Epithelial cell of esophagus (primary cell): ENCODE measurements at regions not wholly inside any gene's neighbourhood (a gene's known extent, or its start where the extent isn't known, plus 50 kb on each side); places are given as distances from the start of the nearest gene placed in this dataset.

ENCODE experiments used
- DNase-seq: peaks from one replicate; pipeline ENCODE4 v3.0.0; 2010; ENCODE audit warnings: low read depth
- H3K4me3 ChIP-seq: 2 replicates; pipeline ENCODE4 v1.5.1; 2011; ENCODE audit warnings: mild to moderate bottlenecking, low read length, control low read depth
- TF ChIP-seq, protein P1 (sequence below): IDR thresholded peaks from 2 replicates; pipeline ENCODE4 v1.5.1; 2011; ENCODE audit warnings: low read depth, mild to moderate bottlenecking, low read length, control low read depth, inconsistent platforms; ENCODE audit not compliant: insufficient read depth; ENCODE audit errors: missing control alignments

DNA sequence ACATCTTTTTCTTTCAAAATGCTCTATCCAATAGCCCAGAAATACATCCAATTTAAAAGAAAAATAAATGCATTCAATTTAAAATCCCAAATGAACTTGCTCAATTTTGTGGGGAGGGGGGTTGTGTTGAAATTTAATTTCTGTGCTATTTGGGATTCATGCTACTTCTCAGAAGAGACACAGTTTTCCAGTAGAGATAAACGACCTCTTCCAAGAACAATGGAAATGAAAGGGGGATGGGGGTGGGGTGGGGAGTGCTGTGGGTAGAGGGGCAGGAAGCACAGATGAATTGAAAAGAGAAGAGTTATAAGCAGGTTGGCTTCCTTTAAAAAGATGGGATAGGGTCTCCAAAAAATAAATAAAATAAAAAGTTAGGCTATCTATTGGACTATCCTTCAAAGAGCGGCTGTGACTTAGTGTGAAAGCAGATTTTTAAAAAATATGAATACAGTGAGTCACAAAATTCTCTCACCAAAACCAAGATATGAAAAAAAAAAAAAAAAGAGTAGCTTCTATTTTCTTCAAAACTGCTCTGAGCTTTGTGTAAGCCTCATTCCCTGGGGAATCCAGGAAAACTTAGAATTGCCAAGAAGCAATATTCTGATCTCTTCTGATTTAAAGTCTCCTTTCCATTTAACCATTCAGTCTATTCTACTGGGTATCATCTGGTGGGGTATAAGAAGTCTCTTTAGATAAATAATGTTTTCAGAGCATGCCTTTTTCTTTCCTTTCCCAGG is 324.3 kb downstream of the PTTG2 start:
- no peak for DNase-seq
- H3K4me3 ChIP-seq: no peak overlapping the region
- TF ChIP-seq, protein P1, sequence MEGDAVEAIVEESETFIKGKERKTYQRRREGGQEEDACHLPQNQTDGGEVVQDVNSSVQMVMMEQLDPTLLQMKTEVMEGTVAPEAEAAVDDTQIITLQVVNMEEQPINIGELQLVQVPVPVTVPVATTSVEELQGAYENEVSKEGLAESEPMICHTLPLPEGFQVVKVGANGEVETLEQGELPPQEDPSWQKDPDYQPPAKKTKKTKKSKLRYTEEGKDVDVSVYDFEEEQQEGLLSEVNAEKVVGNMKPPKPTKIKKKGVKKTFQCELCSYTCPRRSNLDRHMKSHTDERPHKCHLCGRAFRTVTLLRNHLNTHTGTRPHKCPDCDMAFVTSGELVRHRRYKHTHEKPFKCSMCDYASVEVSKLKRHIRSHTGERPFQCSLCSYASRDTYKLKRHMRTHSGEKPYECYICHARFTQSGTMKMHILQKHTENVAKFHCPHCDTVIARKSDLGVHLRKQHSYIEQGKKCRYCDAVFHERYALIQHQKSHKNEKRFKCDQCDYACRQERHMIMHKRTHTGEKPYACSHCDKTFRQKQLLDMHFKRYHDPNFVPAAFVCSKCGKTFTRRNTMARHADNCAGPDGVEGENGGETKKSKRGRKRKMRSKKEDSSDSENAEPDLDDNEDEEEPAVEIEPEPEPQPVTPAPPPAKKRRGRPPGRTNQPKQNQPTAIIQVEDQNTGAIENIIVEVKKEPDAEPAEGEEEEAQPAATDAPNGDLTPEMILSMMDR: no peak

DNA sequence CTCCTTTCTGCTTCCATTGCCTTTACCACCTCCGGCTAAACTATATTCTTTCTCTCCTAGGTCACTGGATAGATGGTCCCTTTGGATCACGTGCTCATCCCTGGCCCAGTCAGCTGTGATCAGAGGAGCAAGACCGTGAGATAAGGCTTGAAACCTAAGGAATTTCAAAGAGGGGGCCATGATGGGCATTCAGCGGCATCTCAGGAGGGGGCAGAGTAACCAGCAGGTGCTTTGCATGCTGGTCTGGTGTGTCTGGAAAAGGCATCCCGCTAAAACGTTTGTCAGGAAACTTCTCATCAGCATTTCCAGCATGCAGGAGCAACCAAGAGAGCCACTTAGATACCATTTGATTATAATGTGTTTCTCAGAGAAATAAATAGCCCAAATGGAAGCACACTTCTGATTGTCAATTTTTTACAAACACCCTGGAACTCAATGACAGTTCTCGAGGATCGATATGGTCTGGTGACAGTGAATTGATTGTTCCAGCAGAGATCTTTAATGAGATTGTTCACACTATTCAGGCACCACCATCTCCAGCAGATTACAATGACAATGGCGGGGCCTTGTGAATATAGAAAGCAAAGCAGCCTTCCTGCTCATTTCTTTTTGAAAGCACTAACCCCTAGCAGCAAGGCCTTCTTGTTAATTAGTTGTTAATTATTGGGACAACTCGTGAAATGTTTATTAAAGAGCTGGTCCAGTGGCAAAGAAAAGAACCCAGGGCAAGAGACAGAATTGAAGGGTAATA is 327.1 kb downstream of the PTTG2 start:
- no peak overlapping the region for H3K4me3 ChIP-seq
- TF ChIP-seq, protein P1: no peak
- DNase-seq: no peak

DNA sequence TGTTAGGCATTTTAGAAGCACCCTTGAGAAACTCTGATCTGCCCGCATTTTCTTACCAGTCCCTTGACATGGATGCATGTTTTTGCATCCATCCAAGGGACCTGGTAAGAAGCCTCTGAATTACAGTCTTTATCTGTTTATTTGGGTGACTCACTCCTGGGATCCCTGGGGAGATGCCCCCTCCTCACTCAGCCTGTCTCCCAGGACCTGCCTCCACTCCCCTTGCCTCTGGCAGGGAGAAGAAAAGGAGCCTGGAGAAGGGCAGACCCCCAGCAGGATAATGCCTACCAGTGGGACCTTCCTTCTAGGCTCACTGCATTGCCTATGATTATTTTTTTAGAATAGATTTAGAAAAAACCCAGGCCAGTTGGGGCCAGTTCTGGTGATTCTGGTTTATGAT is 329.4 kb downstream of the PTTG2 start:
- H3K4me3 ChIP-seq: no peak overlapping the region
- no peak for DNase-seq
- TF ChIP-seq, protein P1: no peak

DNA sequence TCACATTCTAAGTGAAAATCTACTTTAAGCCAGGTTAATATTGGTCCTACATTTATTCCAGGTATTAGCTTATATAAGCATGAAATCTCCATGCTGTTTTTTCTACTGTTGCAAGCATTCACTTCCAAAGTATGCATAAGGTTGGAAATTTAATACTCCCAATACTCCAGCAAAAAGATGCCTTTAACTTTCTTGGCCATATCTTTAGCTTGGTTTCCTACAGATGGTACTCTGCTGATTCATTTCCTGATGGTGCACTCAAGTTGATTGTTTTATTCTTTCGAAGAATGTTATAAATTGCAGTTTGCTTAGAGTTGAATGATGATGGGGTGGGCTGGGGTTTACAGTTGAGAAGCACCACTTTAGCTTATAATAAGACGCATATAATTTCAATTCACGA is 330.2 kb downstream of the PTTG2 start:
- H3K4me3 ChIP-seq: no peak overlapping the region
- TF ChIP-seq, protein P1: no peak
- DNase-seq: no peak

DNA sequence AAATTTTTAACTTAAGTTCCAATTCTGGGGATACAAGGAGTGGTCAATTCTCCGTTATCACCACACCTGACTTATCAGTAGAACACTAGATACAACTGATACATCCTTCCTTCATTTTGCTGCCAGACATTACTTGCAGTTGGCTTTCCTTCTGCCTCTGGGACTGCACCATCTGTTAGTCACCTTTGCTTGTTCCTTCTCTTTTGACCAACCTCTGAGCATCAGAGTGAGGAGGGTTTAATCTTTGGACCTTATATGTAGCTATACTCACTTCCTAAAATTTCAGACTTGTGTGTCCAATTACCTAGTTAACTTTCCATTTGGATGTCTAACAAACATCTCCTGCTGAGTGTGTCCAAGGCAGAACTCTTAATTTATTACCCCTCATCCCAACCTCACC is 330.7 kb downstream of the PTTG2 start:
- DNase-seq: no peak
- H3K4me3 ChIP-seq: no peak overlapping the region
- TF ChIP-seq, protein P1: no peak

DNA sequence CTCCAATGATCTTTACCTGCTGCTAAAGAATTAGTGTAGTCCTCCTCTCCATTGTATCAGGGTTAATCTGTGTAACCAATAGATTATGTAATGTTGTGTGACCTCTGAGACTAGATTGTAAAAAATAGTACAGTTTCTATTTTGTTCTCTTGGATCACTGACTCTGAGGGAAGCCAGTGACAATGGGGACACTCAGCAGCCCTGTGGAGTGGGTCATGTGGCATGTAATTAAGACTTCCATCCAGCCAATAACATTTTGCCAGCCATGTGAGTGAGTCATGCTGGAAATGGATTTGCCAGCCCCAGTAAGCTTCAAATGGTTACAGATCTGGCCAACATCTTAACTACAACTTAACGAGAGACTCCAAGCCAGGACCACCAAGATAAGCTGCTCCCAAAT is 332.3 kb downstream of the PTTG2 start:
- TF ChIP-seq, protein P1: no peak
- no peak for DNase-seq
- H3K4me3 ChIP-seq: no peak overlapping the region
